Astrocyte (in vitro differentiated cells and primary cell): ENCODE measurements at regions not wholly inside any gene's neighbourhood (a gene's known extent, or its start where the extent isn't known, plus 50 kb on each side); places are given as distances from the start of the nearest gene placed in this dataset.

Experiments
- DNase-seq: peaks from one replicate; pipeline ENCODE4 v3.0.0-alpha.2; 2010; ENCODE audit warnings: low read depth
- FAIRE-seq: peaks from 2 replicates; lab custom pipeline; 2011; peaks lifted over from hg19 to GRCh38; lab: Jason Lieb, UNC
- H2AFZ ChIP-seq: 2 replicates; pipeline ENCODE4 v1.6.0; 2012; ENCODE audit warnings: low read depth, low read length, inconsistent platforms
- H3K27ac ChIP-seq: 2 replicates; pipeline ENCODE4 v1.5.1; 2011; ENCODE audit warnings: low read depth, low read length, inconsistent platforms
- H3K27me3 ChIP-seq: 2 replicates; pipeline ENCODE4 v1.6.0; 2011; ENCODE audit warnings: low read length, inconsistent platforms; ENCODE audit not compliant: insufficient read depth
- H3K36me3 ChIP-seq: 2 replicates; pipeline ENCODE4 v1.5.1; 2011; ENCODE audit warnings: low read length, inconsistent platforms; ENCODE audit not compliant: insufficient read depth
- H3K4me1 ChIP-seq: 2 replicates; pipeline ENCODE4 v1.5.1; 2011; ENCODE audit warnings: low read length, inconsistent platforms; ENCODE audit not compliant: insufficient read depth
- H3K4me2 ChIP-seq: 2 replicates; pipeline ENCODE4 v1.6.0; 2012; ENCODE audit warnings: low read length, inconsistent platforms
- H3K4me3 ChIP-seq: 2 replicates; pipeline ENCODE4 v1.5.1; 2011; ENCODE audit warnings: low read depth, mild to moderate bottlenecking, low read length, inconsistent platforms; ENCODE audit not compliant: insufficient read depth
- H3K79me2 ChIP-seq: 2 replicates; pipeline ENCODE4 v1.6.0; 2012; ENCODE audit warnings: mild to moderate bottlenecking, low read length, inconsistent platforms; ENCODE audit not compliant: insufficient read depth
- H3K9ac ChIP-seq: 2 replicates; pipeline ENCODE4 v1.6.0; 2012; ENCODE audit warnings: mild to moderate bottlenecking, low read length, inconsistent platforms
- H3K9me3 ChIP-seq: 2 replicates; pipeline ENCODE4 v1.5.1; 2012; ENCODE audit warnings: low read depth, mild to moderate bottlenecking, low read length, inconsistent platforms; ENCODE audit not compliant: insufficient read depth
- H4K20me1 ChIP-seq: 2 replicates; pipeline ENCODE4 v1.6.0; 2012; ENCODE audit warnings: low read length, inconsistent platforms; ENCODE audit not compliant: insufficient read depth
- H3K27ac Mint-ChIP-seq: one replicate; pipeline ENCODE4 v1.8.0; 2021; ENCODE audit warnings: mild to moderate bottlenecking, mixed read lengths; ENCODE audit not compliant: unreplicated experiment
- H3K27me3 Mint-ChIP-seq: one replicate; pipeline ENCODE4 v1.8.0; 2021; ENCODE audit warnings: low read depth, mixed read lengths; ENCODE audit not compliant: unreplicated experiment
- H3K36me3 Mint-ChIP-seq: one replicate; pipeline ENCODE4 v1.8.0; 2021; ENCODE audit warnings: low read depth, mixed read lengths; ENCODE audit not compliant: unreplicated experiment
- H3K4me1 Mint-ChIP-seq: one replicate; pipeline ENCODE4 v1.8.0; 2021; ENCODE audit warnings: low read depth, mixed read lengths; ENCODE audit not compliant: unreplicated experiment
- H3K4me3 Mint-ChIP-seq: one replicate; pipeline ENCODE4 v1.8.0; 2021; ENCODE audit warnings: mild to moderate bottlenecking, moderate library complexity, mixed read lengths; ENCODE audit not compliant: unreplicated experiment
- H3K9me3 Mint-ChIP-seq: one replicate; pipeline ENCODE4 v1.8.0; 2021; ENCODE audit warnings: mild to moderate bottlenecking, mixed read lengths; ENCODE audit not compliant: unreplicated experiment
- CTCF ChIP-seq: IDR thresholded peaks from 2 replicates; pipeline ENCODE4 v1.5.1; 2011; ENCODE audit warnings: low read depth, mild to moderate bottlenecking, inconsistent platforms, low read length, moderate library complexity; ENCODE audit not compliant: insufficient read depth
- EZH2 ChIP-seq: IDR thresholded peaks from 2 replicates; pipeline ENCODE4 v1.6.1; 2012; ENCODE audit warnings: mild to moderate bottlenecking, low read length, inconsistent platforms; ENCODE audit not compliant: insufficient read depth

- TF ChIP-seq CTCF (no peak), EZH2 (no peak)
- no peak overlapping the region for H3K27ac ChIP-seq
- H3K36me3 Mint-ChIP-seq, result no peaks in the 10 kb centered on the region
- H3K4me1 ChIP-seq, result peaks cover 29% of the 10 kb centered on the region
- no peaks in the 10 kb centered on the region for H3K27me3 ChIP-seq
- no peak overlapping the region for H3K4me3 Mint-ChIP-seq
- no peaks in the 10 kb centered on the region for H3K9me3 ChIP-seq
- H3K4me2 ChIP-seq, result no peak overlapping the region
- no peaks in the 10 kb centered on the region for H3K27me3 Mint-ChIP-seq
- no peaks in the 10 kb centered on the region for H4K20me1 ChIP-seq
- FAIRE-seq (no peak), DNase-seq (no peak)
- no peaks in the 10 kb centered on the region for H3K9me3 Mint-ChIP-seq
- H3K79me2 ChIP-seq, result no peaks in the 10 kb centered on the region
- H3K36me3 ChIP-seq, result no peaks in the 10 kb centered on the region
- no peak overlapping the region for H3K9ac ChIP-seq
- no peak overlapping the region for H2AFZ ChIP-seq
- H3K27ac Mint-ChIP-seq, result no peak overlapping the region
- H3K4me3 ChIP-seq, result no peak overlapping the region
- peaks cover 36% of the 10 kb centered on the region for H3K4me1 Mint-ChIP-seq
These were observed 471.2 kb downstream of the ATP23 start for GRCh38 chr12:58412461-58413060.

GRCh38 chr12:58413794-58414193 is 472.4 kb downstream of the ATP23 start:
- DNase-seq (peak; percentile 80), FAIRE-seq (peak; percentile 88)
- H3K27me3 ChIP-seq, result no peaks in the 10 kb centered on the region
- H3K36me3 Mint-ChIP-seq, result no peaks in the 10 kb centered on the region
- peak overlapping the region; percentile 46 for H3K4me2 ChIP-seq
- H3K27me3 Mint-ChIP-seq, result no peaks in the 10 kb centered on the region
- peak overlapping the region; percentile 69 for H3K9ac ChIP-seq
- H3K27ac ChIP-seq, result peak overlapping the region; percentile 94
- H3K9me3 ChIP-seq, result no peaks in the 10 kb centered on the region
- no peaks in the 10 kb centered on the region for H3K36me3 ChIP-seq
- no peak overlapping the region for H2AFZ ChIP-seq
- TF ChIP-seq EZH2, result no peak
- TF ChIP-seq CTCF, result no peak
- no peaks in the 10 kb centered on the region for H3K79me2 ChIP-seq
- H4K20me1 ChIP-seq, result no peaks in the 10 kb centered on the region
- H3K4me3 ChIP-seq, result no peak overlapping the region
- H3K4me1 ChIP-seq, result peaks cover 29% of the 10 kb centered on the region
- no peak overlapping the region for H3K4me3 Mint-ChIP-seq
- H3K27ac Mint-ChIP-seq, result peak overlapping the region; percentile 47
- peaks cover 30% of the 10 kb centered on the region for H3K4me1 Mint-ChIP-seq
- no peaks in the 10 kb centered on the region for H3K9me3 Mint-ChIP-seq

- Histone ChIP-seq H2AFZ (no peak overlapping the region), H3K79me2 (no peaks in the 10 kb centered on the region), H3K4me2 (peak overlapping the region; percentile 46), H3K4me1 (peaks cover 29% of the 10 kb centered on the region), H3K9me3 (no peaks in the 10 kb centered on the region), H3K27me3 (no peaks in the 10 kb centered on the region), H3K9ac (peak overlapping the region; percentile 69), H4K20me1 (no peaks in the 10 kb centered on the region), H3K27ac (peak overlapping the region; percentile 94), H3K4me3 (no peak overlapping the region), H3K36me3 (no peaks in the 10 kb centered on the region)
- Mint-ChIP-seq H3K9me3 (no peaks in the 10 kb centered on the region), H3K4me1 (peaks cover 28% of the 10 kb centered on the region), H3K27me3 (no peaks in the 10 kb centered on the region), H3K27ac (peak overlapping the region; percentile 90), H3K36me3 (no peaks in the 10 kb centered on the region), H3K4me3 (peak overlapping the region; percentile 22)
- FAIRE-seq (peak; percentile 34), DNase-seq (peak; percentile 90)
- TF ChIP-seq CTCF, result no peak
- TF ChIP-seq EZH2, result no peak
These were observed 473.1 kb downstream of the ATP23 start for GRCh38 chr12:58414398-58414871.
